Pancreas (tissue), 10 donors: ENCODE measurements at regions not wholly inside any gene's neighbourhood (a gene's known extent, or its start where the extent isn't known, plus 50 kb on each side); places are given as distances from the start of the nearest gene placed in this dataset.

Source experiments
- ATAC-seq, 4 donors: fragments of 200-7000 bp; cut with Tn5 transposase; one replicate each; pipeline versions ENCODE4 v1.8.0 to v1.9.1; 2020; ENCODE audit warnings: mild to moderate bottlenecking in 4 of 4, moderate library complexity in 4 of 4
- DNase-seq, 6 donors: peaks; one replicate each; pipeline ENCODE4 v3.0.0-alpha.2; 2020
- FAIRE-seq: peaks from 2 replicates; lab custom pipeline; 2012; peaks lifted over from hg19 to GRCh38; lab: Jason Lieb, UNC
- H3K27ac ChIP-seq, 4 donors: fragments of 200-600 bp; sonication (generic); 1 replicate in 3 of 4; 2 replicates in 1 of 4; pipeline versions ENCODE4 v1.5.0 to v1.8.0; 2020
- H3K27me3 ChIP-seq, 4 donors: fragments of 200-600 bp; one replicate each; pipeline ENCODE4 v1.8.0; 2021
- H3K36me3 ChIP-seq, 3 donors: fragments of 200-600 bp; sonication (generic) in 1 of 3; one replicate each; pipeline versions ENCODE4 v1.5.0 to v1.8.0; 2020 to 2021
- H3K4me1 ChIP-seq, 3 donors: fragments of 200-600 bp; one replicate each; pipeline ENCODE4 v1.8.0; 2021
- H3K4me3 ChIP-seq, 4 donors: fragments of 200-600 bp; sonication (generic) in 2 of 4; one replicate each; pipeline versions ENCODE4 v1.5.0 to v1.8.0; 2020 to 2021
- H3K9me3 ChIP-seq, 4 donors: fragments of 200-600 bp; one replicate each; pipeline ENCODE4 v1.8.0; 2021
- CTCF ChIP-seq, 4 donors: fragments of 200-600 bp; sonication (generic) in 3 of 4; IDR thresholded peaks; one replicate each; pipeline versions ENCODE4 v1.5.0 to v1.8.0; 2021; ENCODE audit warnings: antibody characterized with exemption in 4 of 4
- WGBS, 2 donors: extraction: QIAGEN DNeasy Blood & Tissue Kit; methylation state at CpG; one replicate each; pipeline ENCODE4 v1.1.7; 2013; 5-methylcytosine and 5-hydroxymethylcytosine counted together
- intact Hi-C, 3 donors: fragments of 100-400 bp; cut with DNase I; formaldehyde crosslinking; loops; one replicate each; pipeline versions ENCODE4 v1.11.1 to v1.14.2; 2022
- donor health status: healthy with polysubstance abuse.
- donor health status: DM: no; HTN: no; CAD: no; lungs with moderate emphysema.
- donor health status: DM: no; HTN: no; CAD: no.
- donor health status: control.
- donor health status: control.
- donor health status: Bipolar disorder and iron deficiency.
- donor health status: DM: yes; HTN: yes; CAD: no.
- donor health status: DM: no; HTN: no; CAD: no.
- donor health status: DM: no; HTN: no; CAD: no.
- donor health status: DM: yes; HTN: yes; CAD: no.

- FAIRE-seq (no peak), ATAC-seq (no peak), DNase-seq (no peak)
- no peaks in the 10 kb centered on the region for H3K27me3 ChIP-seq
- intact Hi-C loops, result no loop called here
- H3K4me1 ChIP-seq, result peaks cover 0 to 5% (median 0%) of the 10 kb centered on the region in 3 donors
- no peaks in the 10 kb centered on the region for H3K36me3 ChIP-seq
- no peaks in the 10 kb centered on the region for H3K9me3 ChIP-seq
- no peak overlapping the region for H3K4me3 ChIP-seq
- TF ChIP-seq CTCF (IDR thresholded peaks at IDR 0.05), result no peak
- no peak overlapping the region for H3K27ac ChIP-seq
Measured at GRCh38 chr1:168974611-168975010, 131.9 kb upstream of the ATP1B1 start.

DNA sequence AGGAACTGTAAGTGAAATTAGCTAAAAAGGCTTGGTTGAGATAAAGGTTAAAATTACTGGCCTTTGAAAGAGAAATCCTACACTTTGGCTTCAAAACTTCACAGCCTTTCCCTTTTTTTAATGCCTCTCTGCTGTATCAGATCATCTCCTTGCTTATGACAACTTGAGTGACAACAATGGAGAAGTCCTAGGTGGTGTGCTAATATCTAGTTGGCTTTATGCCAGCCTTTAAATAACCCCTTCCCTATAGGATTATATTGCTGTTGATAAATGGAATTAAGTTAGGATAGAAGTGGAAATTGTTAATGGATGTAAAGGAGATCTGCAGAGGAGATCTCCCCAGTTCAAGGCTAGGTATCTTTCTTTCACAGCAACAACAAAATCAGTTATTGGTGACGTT is 130.2 kb upstream of the ATP1B1 start:
- Histone ChIP-seq H3K4me1 (peaks cover 0 to 5% (median 0%) of the 10 kb centered on the region in 3 donors), H3K9me3 (no peaks in the 10 kb centered on the region), H3K27me3 (no peaks in the 10 kb centered on the region), H3K27ac (no peak overlapping the region), H3K4me3 (no peak overlapping the region), H3K36me3 (no peaks in the 10 kb centered on the region)
- TF ChIP-seq CTCF (IDR thresholded peaks at IDR 0.05), result no peak
- DNase-seq (no peak), FAIRE-seq (no peak), ATAC-seq (no peak)
- 57 to 71% methylated on average over 1 of the region's 1 CpG for WGBS, 2 donors
- intact Hi-C loops, result no loop called here

DNA sequence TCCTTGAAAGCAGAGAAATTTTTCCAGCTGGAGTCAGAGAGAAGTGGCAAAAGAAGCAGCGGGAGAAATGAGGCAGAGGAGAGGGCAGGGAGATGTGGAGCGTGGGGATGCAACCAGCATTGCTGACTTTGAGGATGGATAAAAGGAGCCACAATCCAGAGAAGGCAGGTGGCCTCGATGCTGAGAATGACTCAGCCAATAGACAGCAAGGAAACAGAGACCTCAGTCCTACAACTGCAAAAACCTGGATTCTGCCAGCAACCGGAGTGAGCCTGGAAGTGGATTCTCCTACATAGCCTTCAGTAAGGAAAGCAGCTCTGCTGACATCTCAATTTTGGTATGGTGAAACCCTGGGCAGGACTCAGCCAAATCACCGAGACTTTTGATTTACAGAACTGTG is 128.9 kb upstream of the ATP1B1 start:
- Histone ChIP-seq H3K9me3 (no peaks in the 10 kb centered on the region), H3K4me1 (peaks cover 0 to 5% (median 0%) of the 10 kb centered on the region in 3 donors), H3K27ac (no peak overlapping the region), H3K36me3 (no peaks in the 10 kb centered on the region), H3K27me3 (no peaks in the 10 kb centered on the region), H3K4me3 (no peak overlapping the region)
- TF ChIP-seq CTCF (IDR thresholded peaks at IDR 0.05), result no peak
- 79 to 83% methylated on average over 5 of the region's 5 CpGs for WGBS, 2 donors
- FAIRE-seq (no peak), ATAC-seq (no peak), DNase-seq (no peak)
- intact Hi-C loops, result no loop called here

DNA sequence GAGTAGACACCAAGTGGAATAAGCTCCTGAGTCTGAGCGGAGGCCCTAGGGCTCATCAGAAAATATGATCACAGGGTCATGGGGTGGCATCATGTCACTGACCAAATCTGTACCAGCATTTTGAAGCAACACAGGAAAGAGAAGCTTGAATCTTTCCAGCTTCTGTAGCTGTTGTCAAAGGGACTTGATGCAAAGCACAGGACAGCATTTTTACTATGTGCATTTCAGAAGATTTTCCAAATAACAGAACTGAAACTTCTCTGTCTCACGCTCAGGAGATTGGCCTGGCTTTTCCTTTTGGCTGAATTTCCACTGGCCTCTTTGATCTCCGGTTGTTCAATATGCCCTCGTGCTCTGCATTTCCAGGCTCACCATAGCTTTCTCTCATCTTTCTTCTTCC is 127.2 kb upstream of the ATP1B1 start:
- Histone ChIP-seq H3K4me1 (no peaks in the 10 kb centered on the region), H3K36me3 (no peaks in the 10 kb centered on the region), H3K4me3 (no peak overlapping the region), H3K27ac (no peak overlapping the region), H3K9me3 (no peaks in the 10 kb centered on the region), H3K27me3 (no peaks in the 10 kb centered on the region)
- peak in 2 of 4 donors; percentile 15 to 20 for ATAC-seq
- 70 to 79% methylated on average over 4 of the region's 4 CpGs for WGBS, 2 donors
- FAIRE-seq, result no peak
- intact Hi-C loops, result no loop called here
- TF ChIP-seq CTCF (IDR thresholded peaks at IDR 0.05), result no peak
- no peak for DNase-seq

GRCh38 chr1:168980180-168980579 is 126.3 kb upstream of the ATP1B1 start:
- H3K27ac ChIP-seq, result no peak overlapping the region
- FAIRE-seq, result no peak

More at GRCh38 chr1:168980180-168980579, 126.3 kb upstream of the ATP1B1 start:
- no peak for TF ChIP-seq CTCF (IDR thresholded peaks at IDR 0.05)
- Histone ChIP-seq H3K4me1 (no peaks in the 10 kb centered on the region), H3K4me3 (no peak overlapping the region), H3K27me3 (no peaks in the 10 kb centered on the region), H3K9me3 (no peaks in the 10 kb centered on the region), H3K36me3 (no peaks in the 10 kb centered on the region)
- intact Hi-C loops, result no loop called here
- no peak for DNase-seq
- ATAC-seq, result no peak
